Transverse colon (tissue), 4 donors: ENCODE measurements at regions not wholly inside any gene's neighbourhood (a gene's known extent, or its start where the extent isn't known, plus 50 kb on each side); places are given as distances from the start of the nearest gene placed in this dataset.

Source experiments
- POLR2AphosphoS5 ChIP-seq, 3 donors: sonication (generic); formaldehyde crosslinking; IDR thresholded peaks; one replicate each; pipeline ENCODE4 v1.6.1; 2016; ENCODE audit warnings: antibody characterized with exemption in 3 of 3
- TF ChIP-seq, protein P1 (sequence below), 5 experiments: fragments of 200-600 bp in 3 of 5; fragments of 450-650 bp in 2 of 5; sonication (generic) in 3 of 5; IDR thresholded peaks; 1 replicate in 2 of 5; 2 replicates in 3 of 5; pipeline ENCODE4 v1.5.1; 2016 to 2017; ENCODE audit warnings: antibody characterized with exemption in 5 of 5, inconsistent platforms in 3 of 5, mild to moderate bottlenecking in 2 of 5, moderate library complexity in 1 of 5

DNA sequence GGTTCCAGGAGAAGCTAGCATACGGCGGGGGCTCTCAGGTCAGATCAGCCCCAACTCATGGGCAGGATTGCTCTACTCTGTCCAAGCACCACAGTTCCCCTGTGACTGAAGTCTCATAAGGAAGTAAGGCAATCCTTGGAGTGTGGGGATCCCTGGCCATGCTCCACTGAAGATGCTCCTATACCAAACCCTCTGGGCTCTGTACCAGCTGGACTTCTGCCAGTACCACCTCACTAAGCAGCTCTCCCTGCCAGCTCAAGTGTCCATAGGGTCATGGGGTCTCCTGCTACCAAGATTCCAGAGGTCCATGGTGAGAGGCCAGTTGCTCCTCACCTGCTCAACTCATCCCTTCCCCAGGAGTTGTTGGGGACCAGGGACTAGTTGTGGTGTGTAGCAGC is 355.7 kb upstream of the STEAP1 start:
- TF ChIP-seq POLR2AphosphoS5 (IDR thresholded peaks at IDR 0.05) = no peak
- TF ChIP-seq, protein P1, sequence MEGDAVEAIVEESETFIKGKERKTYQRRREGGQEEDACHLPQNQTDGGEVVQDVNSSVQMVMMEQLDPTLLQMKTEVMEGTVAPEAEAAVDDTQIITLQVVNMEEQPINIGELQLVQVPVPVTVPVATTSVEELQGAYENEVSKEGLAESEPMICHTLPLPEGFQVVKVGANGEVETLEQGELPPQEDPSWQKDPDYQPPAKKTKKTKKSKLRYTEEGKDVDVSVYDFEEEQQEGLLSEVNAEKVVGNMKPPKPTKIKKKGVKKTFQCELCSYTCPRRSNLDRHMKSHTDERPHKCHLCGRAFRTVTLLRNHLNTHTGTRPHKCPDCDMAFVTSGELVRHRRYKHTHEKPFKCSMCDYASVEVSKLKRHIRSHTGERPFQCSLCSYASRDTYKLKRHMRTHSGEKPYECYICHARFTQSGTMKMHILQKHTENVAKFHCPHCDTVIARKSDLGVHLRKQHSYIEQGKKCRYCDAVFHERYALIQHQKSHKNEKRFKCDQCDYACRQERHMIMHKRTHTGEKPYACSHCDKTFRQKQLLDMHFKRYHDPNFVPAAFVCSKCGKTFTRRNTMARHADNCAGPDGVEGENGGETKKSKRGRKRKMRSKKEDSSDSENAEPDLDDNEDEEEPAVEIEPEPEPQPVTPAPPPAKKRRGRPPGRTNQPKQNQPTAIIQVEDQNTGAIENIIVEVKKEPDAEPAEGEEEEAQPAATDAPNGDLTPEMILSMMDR (IDR thresholded peaks at IDR 0.05) = no peak
